HepG2 (cell line): ENCODE measurements at regions not wholly inside any gene's neighbourhood (a gene's known extent, or its start where the extent isn't known, plus 50 kb on each side); places are given as distances from the start of the nearest gene placed in this dataset.

Source experiments
- ATAC-seq: fragments of 200-7000 bp; cut with Tn5 transposase; 3 replicates; pipeline ENCODE4 v1.9.1; 2020; ENCODE audit warnings: mild to moderate bottlenecking, moderate library complexity
- BruUV-seq: library from RNA; stranded (reverse); fragments of 400-500 nt; replicated peaks from 2 replicates; lab custom pipeline; 2021; lab: Mats Ljungman, UMichigan
- CTCF ChIA-PET: fragments of 300-600 bp; formaldehyde crosslinking; extraction: SDS; loops from one replicate; lab custom pipeline; 2021; ENCODE audit warnings: low total read pairs, inconsistent platforms, low intra/inter-chr PET ratio; lab: Yijun Ruan, JAX
- POLR2A ChIA-PET: fragments of 350-600 bp; sonication (Branson Sonifier 250); formaldehyde crosslinking; loops from one replicate; lab custom pipeline; 2020; ENCODE audit warnings: antibody characterized with exemption, inconsistent platforms; lab: Yijun Ruan, JAX
- DNase-seq: peaks from one replicate; pipeline ENCODE4 v3.0.0-alpha.2; 2015; ENCODE audit warnings: low spot score
- FAIRE-seq: peaks from 3 replicates; lab custom pipeline; 2011; peaks lifted over from hg19 to GRCh38; lab: Jason Lieb, UNC
- H2AFZ ChIP-seq: one replicate; pipeline ENCODE4 v1.6.1; 2011; ENCODE audit warnings: low read length, inconsistent platforms
- H3K27ac ChIP-seq: fragments of 300-600 bp; 3 replicates; pipeline ENCODE4 v1.8.0; 2011; ENCODE audit warnings: mixed run types, mild to moderate bottlenecking, mixed read lengths, low read length, inconsistent platforms; ENCODE audit not compliant: insufficient read depth; ENCODE audit errors: extremely low read length
- H3K27me3 ChIP-seq, 2 experiments: fragments of 200-600 bp in 1 of 2; 2 replicates in 1 of 2; 3 replicates in 1 of 2; pipeline versions ENCODE4 v1.6.0 to v1.8.0; 2011; ENCODE audit warnings: low read length in 2 of 2, mild to moderate bottlenecking in 2 of 2, moderate library complexity in 2 of 2, inconsistent platforms in 1 of 2; ENCODE audit not compliant: insufficient read depth in 2 of 2, control insufficient read depth in 1 of 2
- H3K36me3 ChIP-seq, 2 experiments: fragments of 200-600 bp in 1 of 2; replicated peaks in 1 of 2; 2 replicates in 1 of 2; 3 replicates in 1 of 2; pipeline versions ENCODE4 v1.5.1 to v1.8.0; 2011; ENCODE audit warnings: low read length in 2 of 2, inconsistent platforms in 1 of 2; ENCODE audit not compliant: insufficient read depth in 2 of 2, control insufficient read depth in 1 of 2
- H3K4me1 ChIP-seq: 2 replicates; pipeline ENCODE4 v1.5.1; 2012; ENCODE audit warnings: low read length, inconsistent platforms; ENCODE audit not compliant: insufficient read depth
- H3K4me2 ChIP-seq: 2 replicates; pipeline ENCODE4 v1.6.0; 2011; ENCODE audit warnings: low read depth, low read length, inconsistent platforms
- H3K4me3 ChIP-seq, 3 experiments: fragments of 200-600 bp in 1 of 3; sonication (generic), shearing (Covaris generic) in 1 of 3; replicated peaks in 1 of 3; 2 replicates each; pipeline ENCODE4 v1.5.1; 2011 to 2016; ENCODE audit warnings: low read length in 3 of 3, inconsistent platforms in 2 of 3, low read depth in 2 of 3, mild to moderate bottlenecking in 2 of 3, control low read depth in 1 of 3, mixed read lengths in 1 of 3; ENCODE audit not compliant: insufficient read depth in 1 of 3
- H3K79me2 ChIP-seq: one replicate; pipeline ENCODE4 v1.6.1; 2011; ENCODE audit warnings: low read length, inconsistent platforms; ENCODE audit not compliant: insufficient read depth
- H3K9ac ChIP-seq: 2 replicates; pipeline ENCODE4 v1.6.0; 2011; ENCODE audit warnings: mild to moderate bottlenecking, low read depth, low read length, inconsistent platforms; ENCODE audit not compliant: insufficient read depth
- H3K9me3 ChIP-seq: 2 replicates; pipeline ENCODE4 v1.5.1; 2012; ENCODE audit warnings: mild to moderate bottlenecking, low read length
- H4K20me1 ChIP-seq: 2 replicates; pipeline ENCODE4 v1.6.0; 2011; ENCODE audit warnings: inconsistent platforms, mild to moderate bottlenecking, low read length, moderate library complexity; ENCODE audit not compliant: insufficient read depth
- GATAD1 ChIP-seq: IDR thresholded peaks from 2 replicates; pipeline ENCODE4 v1.6.1; 2016; ENCODE audit warnings: missing genetic modification reagents, missing compliant biosample characterization
- JUNB ChIP-seq: sonication (generic); formaldehyde crosslinking; IDR thresholded peaks from 2 replicates; pipeline ENCODE4 v1.8.0; 2022; ENCODE audit warnings: missing genetic modification reagents, mild to moderate bottlenecking, borderline replicate concordance
- NKX3-1 ChIP-seq: sonication (generic); formaldehyde crosslinking; IDR thresholded peaks from 2 replicates; pipeline ENCODE4 v1.5.0; 2020; ENCODE audit warnings: missing genetic modification reagents
- SALL2 ChIP-seq: sonication (generic); formaldehyde crosslinking; IDR thresholded peaks from 2 replicates; pipeline ENCODE4 v1.8.1; 2023; ENCODE audit warnings: mild to moderate bottlenecking, missing genetic modification reagents, inconsistent platforms
- SAP130 ChIP-seq: IDR thresholded peaks from 2 replicates; pipeline ENCODE4 v1.6.1; 2016; ENCODE audit warnings: low read depth
- TCF7L2 ChIP-seq: IDR thresholded peaks from 2 replicates; pipeline ENCODE4 v1.6.1; 2011; ENCODE audit warnings: mild to moderate bottlenecking, low read depth, low read length, moderate library complexity
- ZNF776 ChIP-seq: sonication (generic); formaldehyde crosslinking; IDR thresholded peaks from 2 replicates; pipeline ENCODE4 v1.4.0; 2020; ENCODE audit warnings: mild to moderate bottlenecking, missing genetic modification reagents
- ZSCAN29 ChIP-seq: sonication (generic); formaldehyde crosslinking; conservative IDR thresholded peaks from 2 replicates; pipeline ENCODE4 v1.4.0; 2020; ENCODE audit warnings: mild to moderate bottlenecking, missing genetic modification reagents
- ZSCAN9 ChIP-seq: IDR thresholded peaks from 2 replicates; pipeline ENCODE4 v1.6.1; 2016; ENCODE audit warnings: borderline replicate concordance
- WGBS: methylation state at CpG from one replicate; pipeline ENCODE4 v1.1.6; 2017; ENCODE audit warnings: low lambda C conversion rate; 5-methylcytosine and 5-hydroxymethylcytosine counted together
- in situ Hi-C: cut with HindIII; loops from 2 replicates; pipeline ENCODE4 v1.10.0; 2017; ENCODE audit warnings: low pct_unique_long_range_greater_than_20kb; ENCODE audit not compliant: extremely low pct_ligation_motif_present
- intact Hi-C: fragments of 100-400 bp; cut with micrococcal nuclease; formaldehyde crosslinking; loops from one replicate; pipeline ENCODE4 v1.10.0; 2022; ENCODE audit not compliant: unreplicated experiment
- TF ChIP-seq, protein P1 (sequence below): sonication (generic); formaldehyde crosslinking; IDR thresholded peaks from one replicate; pipeline ENCODE4 v1.5.1; 2020; ENCODE audit warnings: mild to moderate bottlenecking, missing genetic modification reagents; ENCODE audit errors: not compliant biosample characterization
- TF ChIP-seq, protein P2 (sequence below): IDR thresholded peaks from 2 replicates; pipeline ENCODE4 v1.4.0; 2020; ENCODE audit warnings: mild to moderate bottlenecking, missing genetic modification reagents

DNA sequence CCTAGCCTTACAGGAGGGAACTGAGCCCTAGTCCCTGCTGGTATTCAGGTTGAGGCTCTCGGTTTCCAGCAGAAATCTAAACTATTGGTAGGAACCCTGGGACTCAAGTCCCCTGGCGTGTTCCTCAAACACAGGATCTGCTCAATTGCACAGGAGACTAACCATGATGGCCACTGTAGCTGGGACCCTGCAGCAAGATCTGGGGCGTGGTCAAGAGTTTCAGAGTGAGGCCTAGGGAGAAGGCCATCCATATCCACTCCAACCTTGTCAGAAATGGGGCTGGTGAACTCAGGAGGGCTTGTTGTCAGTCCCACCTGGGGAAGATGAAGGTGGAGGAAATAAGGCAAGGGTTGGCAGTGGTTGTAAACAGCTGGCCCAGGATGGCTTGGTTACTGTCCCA, 49.9 kb upstream of the PAX6 start:
- in situ Hi-C loops: no loop called here
- 0% methylated on average over 1 of the region's 3 CpGs for WGBS
- FAIRE-seq (no peak), ATAC-seq (no peak), DNase-seq (no peak)
- Histone ChIP-seq H2AFZ (no peak overlapping the region), H3K9me3 (no peaks in the 10 kb centered on the region), H3K4me3 (no peak overlapping the region), H4K20me1 (no peaks in the 10 kb centered on the region), H3K27me3 (peaks cover 0 to 9% of the 10 kb centered on the region in 2 experiments; a peak in 2 of 5 replicates), H3K4me2 (no peak overlapping the region), H3K36me3 (no peaks in the 10 kb centered on the region), H3K27ac (no peak overlapping the region), H3K79me2 (no peaks in the 10 kb centered on the region), H3K4me1 (no peaks in the 10 kb centered on the region), H3K9ac (no peak overlapping the region)
- ChIA-PET POLR2A (no interaction called here), CTCF (no interaction called here)
- intact Hi-C loops: no loop called here
- no TSS peak for BruUV-seq
- TF ChIP-seq NKX3-1 (CRISPR knock-in tag) (no peak), ZSCAN9 (CRISPR knock-in tag) (no peak), SAP130 (CRISPR knock-in tag) (no peak), ZSCAN29 (CRISPR knock-in tag) (no peak), ZNF776 (no peak), GATAD1 (CRISPR knock-in tag) (no peak), JUNB (no peak), SALL2 (no peak), TCF7L2 (no peak)
- TF ChIP-seq, protein P1, sequence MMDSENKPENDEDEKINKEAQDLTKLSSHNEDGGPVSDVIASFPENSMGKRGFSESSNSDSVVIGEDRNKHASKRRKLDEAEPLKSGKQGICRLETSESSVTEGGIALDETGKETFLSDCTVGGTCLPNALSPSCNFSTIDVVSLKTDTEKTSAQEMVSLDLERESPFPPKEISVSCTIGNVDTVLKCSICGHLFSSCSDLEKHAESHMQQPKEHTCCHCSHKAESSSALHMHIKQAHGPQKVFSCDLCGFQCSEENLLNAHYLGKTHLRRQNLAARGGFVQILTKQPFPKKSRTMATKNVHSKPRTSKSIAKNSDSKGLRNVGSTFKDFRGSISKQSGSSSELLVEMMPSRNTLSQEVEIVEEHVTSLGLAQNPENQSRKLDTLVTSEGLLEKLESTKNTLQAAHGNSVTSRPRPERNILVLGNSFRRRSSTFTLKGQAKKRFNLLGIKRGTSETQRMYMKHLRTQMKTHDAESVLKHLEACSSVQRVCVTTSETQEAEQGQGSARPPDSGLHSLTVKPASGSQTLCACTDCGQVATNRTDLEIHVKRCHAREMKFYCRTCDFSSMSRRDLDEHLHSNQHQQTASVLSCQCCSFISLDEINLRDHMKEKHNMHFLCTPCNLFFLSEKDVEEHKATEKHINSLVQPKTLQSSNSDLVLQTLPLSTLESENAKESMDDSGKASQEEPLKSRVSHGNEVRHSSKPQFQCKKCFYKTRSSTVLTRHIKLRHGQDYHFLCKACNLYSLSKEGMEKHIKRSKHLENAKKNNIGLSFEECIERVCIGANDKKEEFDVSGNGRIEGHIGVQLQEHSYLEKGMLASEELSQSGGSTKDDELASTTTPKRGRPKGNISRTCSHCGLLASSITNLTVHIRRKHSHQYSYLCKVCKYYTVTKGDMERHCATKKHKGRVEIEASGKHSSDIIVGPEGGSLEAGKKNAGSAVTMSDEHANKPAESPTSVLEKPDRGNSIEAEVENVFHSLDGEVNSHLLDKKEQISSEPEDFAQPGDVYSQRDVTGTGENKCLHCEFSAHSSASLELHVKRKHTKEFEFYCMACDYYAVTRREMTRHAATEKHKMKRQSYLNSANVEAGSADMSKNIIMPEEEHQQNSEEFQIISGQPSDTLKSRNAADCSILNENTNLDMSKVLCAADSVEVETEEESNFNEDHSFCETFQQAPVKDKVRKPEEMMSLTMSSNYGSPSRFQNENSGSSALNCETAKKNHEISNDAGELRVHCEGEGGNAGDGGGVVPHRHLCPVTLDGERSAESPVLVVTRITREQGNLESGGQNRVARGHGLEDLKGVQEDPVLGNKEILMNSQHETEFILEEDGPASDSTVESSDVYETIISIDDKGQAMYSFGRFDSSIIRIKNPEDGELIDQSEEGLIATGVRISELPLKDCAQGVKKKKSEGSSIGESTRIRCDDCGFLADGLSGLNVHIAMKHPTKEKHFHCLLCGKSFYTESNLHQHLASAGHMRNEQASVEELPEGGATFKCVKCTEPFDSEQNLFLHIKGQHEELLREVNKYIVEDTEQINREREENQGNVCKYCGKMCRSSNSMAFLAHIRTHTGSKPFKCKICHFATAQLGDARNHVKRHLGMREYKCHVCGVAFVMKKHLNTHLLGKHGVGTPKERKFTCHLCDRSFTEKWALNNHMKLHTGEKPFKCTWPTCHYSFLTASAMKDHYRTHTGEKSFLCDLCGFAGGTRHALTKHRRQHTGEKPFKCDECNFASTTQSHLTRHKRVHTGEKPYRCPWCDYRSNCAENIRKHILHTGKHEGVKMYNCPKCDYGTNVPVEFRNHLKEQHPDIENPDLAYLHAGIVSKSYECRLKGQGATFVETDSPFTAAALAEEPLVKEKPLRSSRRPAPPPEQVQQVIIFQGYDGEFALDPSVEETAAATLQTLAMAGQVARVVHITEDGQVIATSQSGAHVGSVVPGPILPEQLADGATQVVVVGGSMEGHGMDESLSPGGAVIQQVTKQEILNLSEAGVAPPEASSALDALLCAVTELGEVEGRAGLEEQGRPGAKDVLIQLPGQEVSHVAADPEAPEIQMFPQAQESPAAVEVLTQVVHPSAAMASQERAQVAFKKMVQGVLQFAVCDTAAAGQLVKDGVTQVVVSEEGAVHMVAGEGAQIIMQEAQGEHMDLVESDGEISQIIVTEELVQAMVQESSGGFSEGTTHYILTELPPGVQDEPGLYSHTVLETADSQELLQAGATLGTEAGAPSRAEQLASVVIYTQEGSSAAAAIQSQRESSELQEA (CRISPR knock-in tag): no peak
- TF ChIP-seq, protein P2, sequence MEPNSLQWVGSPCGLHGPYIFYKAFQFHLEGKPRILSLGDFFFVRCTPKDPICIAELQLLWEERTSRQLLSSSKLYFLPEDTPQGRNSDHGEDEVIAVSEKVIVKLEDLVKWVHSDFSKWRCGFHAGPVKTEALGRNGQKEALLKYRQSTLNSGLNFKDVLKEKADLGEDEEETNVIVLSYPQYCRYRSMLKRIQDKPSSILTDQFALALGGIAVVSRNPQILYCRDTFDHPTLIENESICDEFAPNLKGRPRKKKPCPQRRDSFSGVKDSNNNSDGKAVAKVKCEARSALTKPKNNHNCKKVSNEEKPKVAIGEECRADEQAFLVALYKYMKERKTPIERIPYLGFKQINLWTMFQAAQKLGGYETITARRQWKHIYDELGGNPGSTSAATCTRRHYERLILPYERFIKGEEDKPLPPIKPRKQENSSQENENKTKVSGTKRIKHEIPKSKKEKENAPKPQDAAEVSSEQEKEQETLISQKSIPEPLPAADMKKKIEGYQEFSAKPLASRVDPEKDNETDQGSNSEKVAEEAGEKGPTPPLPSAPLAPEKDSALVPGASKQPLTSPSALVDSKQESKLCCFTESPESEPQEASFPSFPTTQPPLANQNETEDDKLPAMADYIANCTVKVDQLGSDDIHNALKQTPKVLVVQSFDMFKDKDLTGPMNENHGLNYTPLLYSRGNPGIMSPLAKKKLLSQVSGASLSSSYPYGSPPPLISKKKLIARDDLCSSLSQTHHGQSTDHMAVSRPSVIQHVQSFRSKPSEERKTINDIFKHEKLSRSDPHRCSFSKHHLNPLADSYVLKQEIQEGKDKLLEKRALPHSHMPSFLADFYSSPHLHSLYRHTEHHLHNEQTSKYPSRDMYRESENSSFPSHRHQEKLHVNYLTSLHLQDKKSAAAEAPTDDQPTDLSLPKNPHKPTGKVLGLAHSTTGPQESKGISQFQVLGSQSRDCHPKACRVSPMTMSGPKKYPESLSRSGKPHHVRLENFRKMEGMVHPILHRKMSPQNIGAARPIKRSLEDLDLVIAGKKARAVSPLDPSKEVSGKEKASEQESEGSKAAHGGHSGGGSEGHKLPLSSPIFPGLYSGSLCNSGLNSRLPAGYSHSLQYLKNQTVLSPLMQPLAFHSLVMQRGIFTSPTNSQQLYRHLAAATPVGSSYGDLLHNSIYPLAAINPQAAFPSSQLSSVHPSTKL: no peak
